Aorta (tissue), 5 donors: ENCODE measurements at regions not wholly inside any gene's neighbourhood (a gene's known extent, or its start where the extent isn't known, plus 50 kb on each side); places are given as distances from the start of the nearest gene placed in this dataset.

Experiments
- ATAC-seq: fragments of 200-7000 bp; cut with Tn5 transposase; one replicate; pipeline ENCODE4 v1.9.1; 2022; ENCODE audit warnings: moderate library complexity; ENCODE audit not compliant: low FRiP score
- DNase-seq, 2 donors: peaks; one replicate each; pipeline ENCODE4 v3.0.0-alpha.2; 2020
- H3K27ac ChIP-seq, 2 donors: one replicate each; pipeline ENCODE4 v1.5.1; 2013; ENCODE audit warnings: low read length in 2 of 2, mild to moderate bottlenecking in 2 of 2, moderate library complexity in 2 of 2, control low read depth in 1 of 2, inconsistent platforms in 1 of 2, low read depth in 1 of 2
- H3K27me3 ChIP-seq, 2 donors: one replicate each; pipeline ENCODE4 v1.6.1; 2013; ENCODE audit warnings: control low read depth in 1 of 2, low read length in 1 of 2, mild to moderate bottlenecking in 1 of 2, moderate library complexity in 1 of 2; ENCODE audit not compliant: insufficient read depth in 2 of 2, control insufficient read depth in 1 of 2
- H3K36me3 ChIP-seq, 2 donors: one replicate each; pipeline ENCODE4 v1.6.1; 2013; ENCODE audit warnings: control low read depth in 1 of 2, low read length in 1 of 2, mild to moderate bottlenecking in 1 of 2; ENCODE audit not compliant: insufficient read depth in 2 of 2, control insufficient read depth in 1 of 2
- H3K4me1 ChIP-seq, 2 donors: one replicate each; pipeline ENCODE4 v1.6.1; 2013; ENCODE audit warnings: low read length in 2 of 2, control low read depth in 1 of 2, mild to moderate bottlenecking in 1 of 2, moderate library complexity in 1 of 2; ENCODE audit not compliant: insufficient read depth in 2 of 2, control insufficient read depth in 1 of 2
- H3K4me3 ChIP-seq, 2 donors: one replicate each; pipeline ENCODE4 v1.5.1; 2013; ENCODE audit warnings: low read length in 2 of 2, control low read depth in 1 of 2, mild to moderate bottlenecking in 1 of 2
- H3K9me3 ChIP-seq: one replicate; pipeline ENCODE4 v1.6.1; 2013; ENCODE audit warnings: mild to moderate bottlenecking, low read length; ENCODE audit not compliant: control insufficient read depth
- WGBS, 2 donors: extraction: QIAGEN DNeasy Blood & Tissue Kit; methylation state at CpG; one replicate each; pipeline ENCODE4 v1.1.7; 2013; 5-methylcytosine and 5-hydroxymethylcytosine counted together
- intact Hi-C, 2 donors: fragments of 100-400 bp; cut with DNase I; formaldehyde crosslinking; loops; one replicate each; pipeline versions ENCODE4 v1.14.2 to v1.15.0; 2022
- donor health status: healthy with polysubstance abuse.
- donor health status: Bipolar disorder and iron deficiency.
- donor health status: DM: no; HTN: no; CAD: no.
- donor health status: DM: no; HTN: no; CAD: no.
- donor health status: DM: yes; HTN: yes; CAD: no.

DNA sequence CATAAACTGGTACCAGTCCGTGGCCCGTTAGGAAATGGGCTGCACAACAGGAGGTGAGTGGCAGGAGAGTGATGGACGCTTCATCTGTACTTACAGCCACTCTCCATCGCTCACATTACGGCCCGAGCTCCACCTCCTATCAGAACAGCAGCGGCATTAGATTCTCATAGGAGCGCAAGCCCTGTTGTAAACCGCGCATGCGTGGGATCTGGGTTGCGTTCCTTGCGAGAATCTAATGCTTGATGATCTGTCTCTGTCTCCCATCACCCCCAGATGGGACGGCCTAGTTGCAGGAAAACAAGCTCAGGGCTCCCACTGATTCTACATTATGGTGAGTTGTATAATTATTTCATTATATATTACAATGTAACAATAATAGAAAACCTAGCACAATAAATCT lies 480.4 kb downstream of the CCDC171 start:
- Histone ChIP-seq H3K4me3 (no peak overlapping the region), H3K9me3 (no peaks in the 10 kb centered on the region), H3K27me3 (no peaks in the 10 kb centered on the region), H3K27ac (no peak overlapping the region), H3K4me1 (no peaks in the 10 kb centered on the region), H3K36me3 (no peaks in the 10 kb centered on the region)
- ATAC-seq (no peak), DNase-seq (no peak)
- 98% methylated on average over 14 of the region's 14 CpGs for WGBS, 2 donors
- intact Hi-C loops = no loop called here

DNA sequence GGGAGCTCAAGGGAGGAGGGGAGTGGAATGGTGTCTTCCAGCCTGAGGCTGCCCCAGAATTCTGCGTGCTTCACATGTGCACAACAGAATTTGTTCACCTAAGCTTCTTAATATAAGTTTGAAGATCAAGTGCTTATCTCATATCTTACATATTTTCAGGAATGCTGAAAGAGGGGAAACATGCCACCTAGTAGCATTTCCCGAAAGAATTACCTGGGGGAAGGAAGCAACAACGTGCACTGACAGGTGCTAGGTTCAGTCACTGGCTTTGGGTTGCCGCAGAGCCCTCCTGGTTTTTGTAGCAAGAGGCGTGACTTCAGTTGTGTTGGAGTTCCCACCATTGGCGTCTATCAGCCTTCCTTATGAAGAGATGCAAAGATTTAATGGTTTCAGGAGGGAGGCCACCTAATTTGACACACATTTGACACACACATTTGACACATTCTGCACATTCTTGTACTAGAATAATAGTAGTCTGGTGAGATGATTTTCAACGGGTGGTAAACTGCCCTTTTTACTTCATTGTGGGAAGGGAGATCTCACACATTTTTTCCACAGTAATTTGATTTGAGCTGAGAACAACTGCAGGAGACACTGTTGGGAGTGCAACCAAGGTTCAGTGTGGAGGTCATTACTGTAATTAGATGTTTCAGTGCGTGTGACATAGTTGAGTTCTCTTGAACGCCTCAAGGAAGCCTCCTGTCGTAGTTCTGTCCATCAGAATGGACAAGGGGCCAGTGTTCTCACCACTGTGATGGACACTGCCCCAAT lies 481.3 kb downstream of the CCDC171 start:
- H3K27me3 ChIP-seq = no peaks in the 10 kb centered on the region
- no peak overlapping the region for H3K27ac ChIP-seq
- intact Hi-C loops = no loop called here
- no peaks in the 10 kb centered on the region for H3K4me1 ChIP-seq
- no peak overlapping the region for H3K4me3 ChIP-seq
- no peak for ATAC-seq
- H3K9me3 ChIP-seq = no peaks in the 10 kb centered on the region
- no peaks in the 10 kb centered on the region for H3K36me3 ChIP-seq
- no peak for DNase-seq
- 82 to 90% methylated on average over 10 of the region's 10 CpGs for WGBS, 2 donors

DNA sequence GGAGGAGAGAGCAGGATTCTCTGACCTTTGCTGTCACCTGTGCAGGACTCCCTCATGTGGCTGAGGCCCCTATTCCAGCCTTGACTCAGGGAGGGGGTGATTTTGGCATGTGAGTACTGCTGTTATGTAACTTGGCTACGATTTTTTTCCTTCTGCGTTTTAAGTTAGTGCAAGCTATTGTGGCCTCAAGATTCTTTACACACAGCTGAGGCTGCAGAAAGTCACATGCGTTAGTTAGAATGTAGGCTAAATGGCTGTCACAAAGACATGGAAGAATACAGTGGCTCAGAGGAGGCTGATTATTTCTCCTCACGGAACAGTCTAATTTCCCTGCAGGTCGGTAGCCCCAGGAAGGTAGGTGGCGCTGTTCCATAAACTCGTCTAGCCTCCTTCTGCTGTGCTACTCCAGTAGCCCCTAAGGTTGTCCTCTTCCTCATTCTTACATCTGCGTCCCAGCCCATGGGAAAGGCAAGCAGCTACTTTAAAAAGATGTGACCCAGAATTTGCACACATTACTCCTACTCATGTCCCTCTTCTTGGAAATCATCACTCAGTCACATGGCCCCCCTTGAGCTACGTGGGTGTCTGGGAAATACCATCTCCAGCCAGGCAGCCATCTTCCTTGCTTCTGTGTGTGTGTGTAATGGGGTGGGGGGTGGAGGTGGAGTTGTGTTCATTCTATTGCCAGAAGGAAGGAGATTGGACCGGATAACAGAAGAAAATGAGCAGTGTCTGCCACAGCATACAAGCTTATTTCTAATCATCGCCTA lies 486.6 kb downstream of the CCDC171 start:
- Histone ChIP-seq H3K4me1 (no peaks in the 10 kb centered on the region), H3K4me3 (no peak overlapping the region), H3K9me3 (no peaks in the 10 kb centered on the region), H3K27me3 (no peaks in the 10 kb centered on the region), H3K36me3 (no peaks in the 10 kb centered on the region), H3K27ac (no peak overlapping the region)
- ATAC-seq (no peak), DNase-seq (no peak)
- WGBS, 2 donors = 54 to 59% methylated on average over 11 of the region's 11 CpGs
- intact Hi-C loops = no loop called here

DNA sequence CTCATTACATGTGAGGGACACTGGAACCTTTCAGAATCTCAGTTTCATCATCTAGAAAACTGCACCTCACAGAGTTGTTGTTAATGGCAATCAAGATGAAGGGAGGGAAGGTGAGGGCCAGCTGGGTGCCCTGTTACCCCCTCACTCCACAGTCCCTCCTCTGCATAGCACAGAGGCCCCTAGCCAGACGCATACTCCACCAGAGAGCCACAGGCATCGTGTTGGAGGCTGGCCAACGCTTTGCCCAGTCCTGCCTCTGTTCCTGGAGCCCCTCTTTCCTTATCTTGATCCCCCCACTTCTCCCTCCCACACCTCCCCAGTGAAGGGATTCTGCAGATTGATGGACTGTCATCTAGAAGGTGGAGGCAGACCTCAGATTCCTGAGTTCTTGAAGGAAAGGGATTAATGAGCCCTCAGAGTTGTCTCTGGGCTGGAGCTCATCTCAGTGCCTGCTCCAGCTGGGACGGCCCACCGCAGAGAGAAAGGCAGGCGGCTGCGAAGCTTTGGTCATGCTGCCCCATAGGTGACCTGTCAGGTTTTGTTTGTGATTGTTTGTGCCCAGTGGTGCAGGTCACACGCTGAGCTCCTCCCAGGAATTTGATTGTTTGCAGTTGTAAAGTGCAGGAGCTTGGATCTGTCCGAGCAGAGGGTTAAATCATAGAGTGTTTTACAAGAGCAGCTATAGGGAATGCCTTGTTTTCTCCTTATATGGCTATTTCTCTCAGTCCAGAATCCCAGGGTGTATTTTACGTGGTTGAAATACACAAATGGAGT lies 487.3 kb downstream of the CCDC171 start:
- DNase-seq (no peak), ATAC-seq (no peak)
- H3K9me3 ChIP-seq = no peaks in the 10 kb centered on the region
- H3K27me3 ChIP-seq = no peaks in the 10 kb centered on the region
- H3K36me3 ChIP-seq = no peaks in the 10 kb centered on the region
- intact Hi-C loops = no loop called here
- 61 to 68% methylated on average over 10 of the region's 10 CpGs for WGBS, 2 donors
- no peaks in the 10 kb centered on the region for H3K4me1 ChIP-seq
- no peak overlapping the region for H3K27ac ChIP-seq
- H3K4me3 ChIP-seq = no peak overlapping the region

DNA sequence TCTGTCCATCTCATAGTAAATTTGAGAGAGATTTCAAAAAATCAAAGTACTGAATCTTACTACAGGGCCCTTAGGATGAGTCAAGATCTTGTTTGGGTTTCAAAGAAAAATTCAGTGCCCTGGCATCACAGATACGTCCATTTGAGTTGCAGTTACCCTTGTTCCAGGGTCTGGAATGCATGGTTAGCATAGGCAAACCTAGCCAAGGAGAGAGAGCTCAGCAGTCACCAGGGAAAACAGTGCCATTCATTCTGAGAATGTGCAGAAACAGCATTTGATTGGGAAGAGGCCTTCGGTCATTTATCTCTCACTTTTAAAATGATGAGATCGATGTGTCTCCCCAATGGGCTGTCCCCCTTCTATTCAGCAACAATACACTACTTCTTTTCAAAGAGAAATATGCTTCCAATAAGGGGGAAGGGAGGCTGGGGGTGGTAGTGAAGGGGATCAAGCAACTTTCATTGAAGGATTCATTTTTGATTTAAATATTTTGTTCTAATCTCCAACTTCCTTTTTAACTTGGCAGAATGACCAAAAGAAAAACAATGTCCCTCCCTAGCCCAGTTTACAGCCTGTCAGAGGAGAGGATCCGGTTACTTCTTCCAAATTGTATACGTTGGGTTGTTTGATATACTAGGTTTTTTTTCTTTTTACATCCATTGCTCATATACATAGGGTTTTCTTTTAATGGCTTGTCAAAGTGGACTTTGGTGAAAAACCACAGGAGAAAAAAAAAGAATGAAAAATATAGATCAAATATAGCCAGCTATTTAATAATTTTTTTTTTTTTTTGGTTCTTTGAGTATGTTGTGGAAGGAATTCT lies 491.1 kb downstream of the CCDC171 start:
- no peaks in the 10 kb centered on the region for H3K4me1 ChIP-seq
- no peaks in the 10 kb centered on the region for H3K9me3 ChIP-seq
- 41 to 45% methylated on average over 5 of the region's 5 CpGs for WGBS, 2 donors
- no peak overlapping the region for H3K4me3 ChIP-seq
- no peak for ATAC-seq
- no peak for DNase-seq
- no peaks in the 10 kb centered on the region for H3K36me3 ChIP-seq
- no peak overlapping the region for H3K27ac ChIP-seq
- H3K27me3 ChIP-seq = no peaks in the 10 kb centered on the region
- intact Hi-C loops = no loop called here

DNA sequence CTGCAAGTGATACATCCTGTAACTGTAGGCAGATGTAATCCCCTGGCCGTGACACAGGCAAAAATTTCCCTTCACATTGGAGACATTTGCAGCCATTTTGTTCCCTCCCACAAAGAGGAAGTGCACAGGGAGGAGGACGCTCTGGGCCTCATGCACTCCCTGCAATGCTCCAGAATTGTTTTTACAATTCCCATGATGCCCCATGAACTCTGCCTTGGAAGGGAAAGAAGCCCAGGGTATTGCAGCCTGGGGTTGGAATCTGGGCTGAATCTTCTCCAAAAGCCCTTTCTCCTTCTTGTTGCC lies 491.7 kb downstream of the CCDC171 start:
- DNase-seq = no peak
- Histone ChIP-seq H3K36me3 (no peaks in the 10 kb centered on the region), H3K4me3 (no peak overlapping the region), H3K9me3 (no peaks in the 10 kb centered on the region), H3K27me3 (no peaks in the 10 kb centered on the region), H3K27ac (no peak overlapping the region), H3K4me1 (no peaks in the 10 kb centered on the region)
- intact Hi-C loops = no loop called here
- ATAC-seq = no peak
- 77 to 89% methylated on average over 2 of the region's 2 CpGs for WGBS, 2 donors

DNA sequence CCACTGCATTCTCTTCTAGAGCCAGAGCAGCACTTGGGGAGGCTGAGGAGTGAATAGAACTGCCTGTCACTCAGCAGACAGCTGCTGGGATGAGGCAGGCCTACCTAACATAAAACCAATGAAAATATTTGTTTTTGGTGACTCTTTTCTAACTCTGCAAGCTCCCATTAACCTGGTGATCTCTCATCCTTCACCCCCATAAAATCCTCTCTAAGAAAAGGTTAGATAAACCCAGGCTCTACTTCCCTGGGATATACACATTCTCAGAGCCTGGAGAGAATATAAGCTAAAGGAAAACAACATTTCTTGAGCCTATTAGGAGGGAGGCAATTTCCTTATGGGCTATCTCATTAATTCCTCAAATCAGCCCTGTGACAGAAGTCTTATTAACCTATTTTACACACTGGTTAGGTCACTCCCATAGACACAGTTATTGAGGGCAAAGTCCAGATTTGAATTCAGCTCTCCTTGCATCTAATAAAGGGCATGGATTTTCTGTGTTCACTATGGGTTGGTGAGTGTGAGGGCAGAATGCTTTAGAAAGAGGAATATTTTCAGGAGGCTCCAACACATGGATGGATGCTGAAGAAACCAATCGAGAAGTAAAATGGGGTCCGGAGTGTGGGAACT lies 492.9 kb downstream of the CCDC171 start:
- no peak overlapping the region for H3K27ac ChIP-seq
- DNase-seq (no peak), ATAC-seq (no peak)
- H3K27me3 ChIP-seq = no peaks in the 10 kb centered on the region
- 98 to 99% methylated on average over 2 of the region's 2 CpGs for WGBS, 2 donors
- intact Hi-C loops = no loop called here
- H3K36me3 ChIP-seq = no peaks in the 10 kb centered on the region
- H3K4me3 ChIP-seq = no peak overlapping the region
- no peaks in the 10 kb centered on the region for H3K9me3 ChIP-seq
- no peaks in the 10 kb centered on the region for H3K4me1 ChIP-seq

DNA sequence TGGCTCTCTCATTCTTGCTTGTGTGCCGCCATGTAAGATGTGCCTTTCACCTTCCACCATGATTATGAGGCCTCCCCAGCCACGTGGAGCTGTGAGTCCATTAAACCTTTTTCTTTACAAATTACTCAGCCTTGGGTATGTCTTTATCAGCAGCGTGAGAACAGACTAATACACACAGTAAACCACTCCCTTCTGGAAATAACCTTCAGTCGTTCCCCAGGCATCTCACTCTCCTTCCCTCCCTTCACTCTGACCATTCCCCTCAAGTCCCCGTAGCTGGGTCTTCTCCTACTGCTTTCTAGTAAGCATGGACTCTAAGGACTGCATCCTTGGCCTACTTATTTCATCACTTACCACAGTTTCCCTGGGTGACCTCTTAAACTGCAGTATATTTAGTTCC lies 493.9 kb downstream of the CCDC171 start:
- Histone ChIP-seq H3K4me3 (no peak overlapping the region), H3K27ac (no peak overlapping the region), H3K27me3 (no peaks in the 10 kb centered on the region), H3K36me3 (no peaks in the 10 kb centered on the region), H3K9me3 (no peaks in the 10 kb centered on the region), H3K4me1 (no peaks in the 10 kb centered on the region)
- intact Hi-C loops = no loop called here
- ATAC-seq = no peak
- WGBS, 2 donors = 51 to 64% methylated on average over 5 of the region's 5 CpGs
- DNase-seq = no peak
